Endothelial cell (in vitro differentiated cells): ENCODE measurements at regions not wholly inside any gene's neighbourhood (a gene's known extent, or its start where the extent isn't known, plus 50 kb on each side); places are given as distances from the start of the nearest gene placed in this dataset.
"Not testable (repeated sequence)": the region's sequence is repeated elsewhere in the genome, so short reads cannot be mapped to it uniquely, and the experiment has no call there.

Experiments
- DNase-seq: peaks from one replicate; pipeline ENCODE4 v3.0.0; 2021; ENCODE audit warnings: low spot score
- H3K27ac Mint-ChIP-seq: one replicate; pipeline ENCODE4 v1.8.0; 2021; ENCODE audit warnings: mixed read lengths, inconsistent platforms; ENCODE audit not compliant: unreplicated experiment
- H3K27me3 Mint-ChIP-seq: one replicate; pipeline ENCODE4 v1.8.0; 2021; ENCODE audit warnings: mild to moderate bottlenecking, moderate library complexity, mixed read lengths, inconsistent platforms; ENCODE audit not compliant: unreplicated experiment
- H3K36me3 Mint-ChIP-seq: one replicate; pipeline ENCODE4 v1.8.0; 2021; ENCODE audit warnings: mild to moderate bottlenecking, low read depth, mixed read lengths, inconsistent platforms; ENCODE audit not compliant: unreplicated experiment
- H3K4me1 Mint-ChIP-seq: one replicate; pipeline ENCODE4 v1.8.0; 2021; ENCODE audit warnings: mild to moderate bottlenecking, mixed read lengths, inconsistent platforms; ENCODE audit not compliant: unreplicated experiment
- H3K4me3 Mint-ChIP-seq: one replicate; pipeline ENCODE4 v1.8.0; 2021; ENCODE audit warnings: mild to moderate bottlenecking, mixed read lengths, inconsistent platforms; ENCODE audit not compliant: unreplicated experiment
- H3K9me3 Mint-ChIP-seq: one replicate; pipeline ENCODE4 v1.8.0; 2021; ENCODE audit warnings: mixed read lengths, inconsistent platforms; ENCODE audit not compliant: unreplicated experiment
- TF ChIP-seq, protein P1 (sequence below): fragments of 200-600 bp; sonication (generic); IDR thresholded peaks from one replicate; pipeline ENCODE4 v1.5.0; 2021; ENCODE audit warnings: antibody characterized with exemption; ENCODE audit not compliant: unreplicated experiment

DNA sequence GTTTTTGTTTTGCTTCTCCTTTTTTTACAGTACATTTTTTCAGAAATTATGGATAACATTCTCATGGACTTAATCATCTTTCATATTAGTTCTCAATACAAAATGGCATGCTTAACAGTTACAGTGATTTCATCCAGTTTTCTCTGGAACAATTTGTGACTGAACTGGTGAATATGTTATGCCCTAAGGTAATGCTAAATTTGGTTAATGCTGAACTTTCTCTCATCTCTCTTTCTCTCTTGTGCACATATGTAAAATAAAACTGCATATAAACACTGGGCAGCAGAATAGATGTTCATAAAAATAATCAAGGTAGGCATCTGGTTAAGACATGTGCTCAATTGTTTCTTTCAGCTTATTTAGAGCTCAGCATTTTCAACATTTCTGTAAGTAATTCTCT, 196.3 kb upstream of the TMEFF2 start:
- no peak for DNase-seq
- Mint-ChIP-seq H3K9me3 (no peaks in the 10 kb centered on the region), H3K27ac (no peak overlapping the region), H3K4me1 (no peaks in the 10 kb centered on the region), H3K36me3 (no peaks in the 10 kb centered on the region), H3K27me3 (no peaks in the 10 kb centered on the region), H3K4me3 (no peak overlapping the region)
- TF ChIP-seq, protein P1, sequence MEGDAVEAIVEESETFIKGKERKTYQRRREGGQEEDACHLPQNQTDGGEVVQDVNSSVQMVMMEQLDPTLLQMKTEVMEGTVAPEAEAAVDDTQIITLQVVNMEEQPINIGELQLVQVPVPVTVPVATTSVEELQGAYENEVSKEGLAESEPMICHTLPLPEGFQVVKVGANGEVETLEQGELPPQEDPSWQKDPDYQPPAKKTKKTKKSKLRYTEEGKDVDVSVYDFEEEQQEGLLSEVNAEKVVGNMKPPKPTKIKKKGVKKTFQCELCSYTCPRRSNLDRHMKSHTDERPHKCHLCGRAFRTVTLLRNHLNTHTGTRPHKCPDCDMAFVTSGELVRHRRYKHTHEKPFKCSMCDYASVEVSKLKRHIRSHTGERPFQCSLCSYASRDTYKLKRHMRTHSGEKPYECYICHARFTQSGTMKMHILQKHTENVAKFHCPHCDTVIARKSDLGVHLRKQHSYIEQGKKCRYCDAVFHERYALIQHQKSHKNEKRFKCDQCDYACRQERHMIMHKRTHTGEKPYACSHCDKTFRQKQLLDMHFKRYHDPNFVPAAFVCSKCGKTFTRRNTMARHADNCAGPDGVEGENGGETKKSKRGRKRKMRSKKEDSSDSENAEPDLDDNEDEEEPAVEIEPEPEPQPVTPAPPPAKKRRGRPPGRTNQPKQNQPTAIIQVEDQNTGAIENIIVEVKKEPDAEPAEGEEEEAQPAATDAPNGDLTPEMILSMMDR = no peak

DNA sequence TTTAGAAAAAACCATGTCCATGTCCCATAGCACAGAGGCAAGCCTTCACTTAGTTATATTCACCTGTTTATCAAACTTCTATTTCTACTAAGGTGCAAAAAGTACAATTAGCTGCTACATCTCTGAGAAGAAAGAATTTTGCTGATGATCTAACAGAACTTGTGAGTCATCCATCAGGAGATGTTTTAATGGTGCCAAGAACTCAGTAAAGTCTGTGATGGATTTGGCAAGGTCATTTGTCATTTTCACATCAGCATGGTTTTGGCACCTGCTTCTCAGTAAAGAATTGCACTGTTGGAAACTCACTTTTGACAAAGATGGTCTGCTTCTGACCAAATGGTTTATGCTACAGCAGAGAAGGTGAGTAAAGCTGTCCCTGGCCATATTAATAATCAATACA, 195.7 kb upstream of the TMEFF2 start:
- Mint-ChIP-seq H3K4me3 (no peak overlapping the region), H3K36me3 (no peaks in the 10 kb centered on the region), H3K27ac (no peak overlapping the region), H3K27me3 (no peaks in the 10 kb centered on the region), H3K4me1 (no peaks in the 10 kb centered on the region), H3K9me3 (no peaks in the 10 kb centered on the region)
- no peak for DNase-seq
- TF ChIP-seq, protein P1 = no peak

DNA sequence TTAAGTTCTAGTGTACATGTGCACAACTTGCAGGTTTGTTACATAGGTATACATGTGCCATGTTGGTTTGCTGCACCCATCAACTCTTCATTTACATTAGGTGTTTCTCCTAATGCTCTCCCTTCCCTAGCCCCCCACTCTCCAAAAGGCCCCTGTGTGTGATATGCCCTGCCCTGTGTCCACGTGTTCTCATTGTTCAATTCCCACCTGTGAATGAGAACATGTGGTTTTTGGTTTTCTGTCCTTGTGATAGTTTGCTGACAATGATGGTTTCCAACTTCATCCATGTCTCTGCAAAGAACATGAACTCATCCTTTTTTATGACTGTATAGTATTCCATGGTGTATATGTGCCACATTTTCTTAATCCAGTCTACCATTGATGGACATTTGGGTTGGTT, 189.5 kb upstream of the TMEFF2 start:
- H3K27ac Mint-ChIP-seq = not testable (repeated sequence)

DNA sequence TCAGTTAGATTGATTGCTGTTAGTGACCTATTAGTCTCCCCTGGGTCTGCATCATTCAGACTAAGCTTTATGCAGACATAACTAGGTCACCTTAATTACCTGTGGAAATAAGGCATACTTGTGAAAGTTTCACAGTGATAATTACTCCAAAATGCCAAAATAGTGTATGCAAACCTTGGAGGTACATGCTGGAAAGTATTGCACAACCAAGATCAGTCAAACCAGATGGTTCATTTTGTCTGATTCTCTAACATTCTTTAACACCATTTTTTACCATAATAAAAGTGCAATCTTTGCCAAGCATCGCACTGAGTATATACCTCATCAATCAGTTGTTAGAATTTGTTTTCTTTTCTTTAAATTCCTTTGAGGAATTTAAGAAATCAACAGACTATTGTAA, 186.3 kb upstream of the TMEFF2 start:
- H3K9me3 Mint-ChIP-seq = no peaks in the 10 kb centered on the region
- TF ChIP-seq, protein P1 = no peak
- H3K4me3 Mint-ChIP-seq = no peak overlapping the region
- H3K27me3 Mint-ChIP-seq = no peaks in the 10 kb centered on the region
- DNase-seq = no peak
- no peaks in the 10 kb centered on the region for H3K4me1 Mint-ChIP-seq
- no peak overlapping the region for H3K27ac Mint-ChIP-seq
- H3K36me3 Mint-ChIP-seq = no peaks in the 10 kb centered on the region

More for the DNA sequence above, 189.5 kb upstream of the TMEFF2 start:
- not testable (repeated sequence) for H3K4me1 Mint-ChIP-seq, H3K9me3 Mint-ChIP-seq, H3K36me3 Mint-ChIP-seq, H3K4me3 Mint-ChIP-seq, H3K27me3 Mint-ChIP-seq, DNase-seq

DNA sequence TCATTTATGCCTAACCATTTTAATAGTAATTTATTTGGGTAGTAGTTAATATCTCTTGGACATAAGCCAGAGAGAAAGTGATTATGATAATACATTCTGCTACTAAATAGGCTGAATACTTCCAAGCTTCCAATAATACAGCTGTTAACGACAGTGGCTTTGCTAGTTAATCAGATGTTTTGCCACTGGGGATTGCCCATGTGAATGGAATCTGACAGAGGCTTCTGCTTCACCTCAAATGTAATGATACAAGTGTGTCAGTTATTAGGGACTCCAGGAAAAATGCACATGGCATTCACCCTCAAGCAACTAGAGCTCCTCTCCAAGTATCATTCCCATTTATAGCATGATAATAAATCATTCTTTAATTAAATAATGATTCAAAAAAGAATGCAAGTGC, 185.0 kb upstream of the TMEFF2 start:
- Mint-ChIP-seq H3K27ac (no peak overlapping the region), H3K4me3 (no peak overlapping the region), H3K27me3 (no peaks in the 10 kb centered on the region), H3K36me3 (no peaks in the 10 kb centered on the region), H3K4me1 (no peaks in the 10 kb centered on the region), H3K9me3 (no peaks in the 10 kb centered on the region)
- no peak for DNase-seq
- TF ChIP-seq, protein P1 = no peak

DNA sequence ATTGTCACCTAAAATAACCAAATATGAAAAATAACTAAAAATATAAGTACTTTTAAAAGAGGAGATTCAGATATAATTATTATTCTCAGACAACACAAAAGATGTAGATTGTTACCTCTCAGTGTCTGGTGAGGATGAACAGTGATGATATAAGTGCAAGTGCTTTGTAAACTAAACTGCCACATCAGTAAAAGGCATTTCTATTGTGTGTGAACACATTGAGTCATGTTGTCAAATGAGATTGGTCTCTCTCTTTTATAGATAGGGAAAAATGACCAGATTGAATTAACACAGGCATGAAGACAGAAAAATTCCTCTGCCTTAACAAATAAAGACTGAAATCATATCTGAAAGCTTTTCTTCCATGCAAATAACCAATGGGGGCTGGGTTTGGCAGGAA, 182.4 kb upstream of the TMEFF2 start:
- TF ChIP-seq, protein P1 = no peak
- no peaks in the 10 kb centered on the region for H3K4me1 Mint-ChIP-seq
- no peaks in the 10 kb centered on the region for H3K36me3 Mint-ChIP-seq
- H3K27ac Mint-ChIP-seq = no peak overlapping the region
- DNase-seq = no peak
- no peaks in the 10 kb centered on the region for H3K9me3 Mint-ChIP-seq
- no peak overlapping the region for H3K4me3 Mint-ChIP-seq
- no peaks in the 10 kb centered on the region for H3K27me3 Mint-ChIP-seq
